Psoas muscle (tissue), 7 donors: ENCODE measurements at regions not wholly inside any gene's neighbourhood (a gene's known extent, or its start where the extent isn't known, plus 50 kb on each side); places are given as distances from the start of the nearest gene placed in this dataset.

Experiments
- ATAC-seq, 4 donors: fragments of 200-7000 bp; cut with Tn5 transposase; one replicate each; pipeline ENCODE4 v1.9.1; 2020; ENCODE audit warnings: moderate library complexity in 3 of 4, mild to moderate bottlenecking in 2 of 4
- DNase-seq, 2 donors: peaks; one replicate each; pipeline ENCODE4 v3.0.0-alpha.2; 2020
- H3K27ac ChIP-seq: fragments of 200-600 bp; one replicate; pipeline ENCODE4 v1.8.0; 2022
- H3K27me3 ChIP-seq, 3 donors: fragments of 200-600 bp in 1 of 3; one replicate each; pipeline versions ENCODE4 v1.6.1 to v1.8.0; 2013 to 2022; ENCODE audit warnings: low read length in 2 of 3, mild to moderate bottlenecking in 2 of 3, moderate library complexity in 1 of 3; ENCODE audit not compliant: insufficient read depth in 3 of 3
- H3K36me3 ChIP-seq, 2 donors: fragments of 200-600 bp in 1 of 2; one replicate each; pipeline versions ENCODE4 v1.6.1 to v1.8.0; 2013 to 2022; ENCODE audit warnings: low read depth in 1 of 2, mild to moderate bottlenecking in 1 of 2, moderate library complexity in 1 of 2; ENCODE audit not compliant: insufficient read depth in 1 of 2
- H3K4me1 ChIP-seq: fragments of 200-600 bp; one replicate; pipeline ENCODE4 v1.8.0; 2022
- H3K4me3 ChIP-seq: fragments of 200-600 bp; one replicate; pipeline ENCODE4 v1.8.0; 2022; ENCODE audit warnings: mild to moderate bottlenecking
- H3K9me3 ChIP-seq: fragments of 200-600 bp; one replicate; pipeline ENCODE4 v1.8.0; 2022
- WGBS, 3 donors: extraction: QIAGEN DNeasy Blood & Tissue Kit; methylation state at CpG; one replicate each; pipeline versions ENCODE4 v1.1.6 to v1.1.7; 2013; 5-methylcytosine and 5-hydroxymethylcytosine counted together
- intact Hi-C, 2 donors: fragments of 100-400 bp; cut with DNase I; formaldehyde crosslinking; loops; one replicate each; pipeline versions ENCODE4 v1.11.0 to v1.14.2; 2022
- TF ChIP-seq, protein P1 (sequence below): fragments of 200-600 bp; IDR thresholded peaks from one replicate; pipeline ENCODE4 v1.8.0; 2022; ENCODE audit warnings: antibody characterized with exemption
- donor health status: healthy with polysubstance abuse.
- donor health status: DM: no; HTN: no; CAD: no; lungs with moderate emphysema.
- donor health status: Bipolar disorder and iron deficiency.
- donor health status: healthy.
- donor health status: DM: yes; HTN: yes; CAD: no.
- donor health status: DM: no; HTN: no; CAD: no.
- donor health status: DM: yes; HTN: yes; CAD: no.

DNA sequence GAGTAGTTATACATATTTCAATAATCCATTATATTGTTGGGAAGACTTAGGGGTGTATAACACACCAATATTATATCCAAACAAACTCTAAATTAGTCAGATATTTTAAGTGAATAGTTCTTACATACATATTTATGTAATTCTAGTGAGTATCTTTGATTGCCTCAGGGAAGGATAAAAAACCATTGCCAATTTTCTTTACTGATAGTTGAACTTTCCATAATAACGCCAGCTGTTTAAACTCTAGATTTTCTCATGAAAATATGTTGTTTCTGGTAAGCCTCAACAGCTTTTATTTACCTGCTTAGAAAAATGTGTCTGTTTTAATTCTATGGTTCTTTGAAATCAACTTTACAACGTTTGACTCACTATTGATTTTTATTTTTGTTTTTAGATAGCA lies 959.6 kb upstream of the NOVA1 start:
- ATAC-seq, result no peak
- TF ChIP-seq, protein P1, sequence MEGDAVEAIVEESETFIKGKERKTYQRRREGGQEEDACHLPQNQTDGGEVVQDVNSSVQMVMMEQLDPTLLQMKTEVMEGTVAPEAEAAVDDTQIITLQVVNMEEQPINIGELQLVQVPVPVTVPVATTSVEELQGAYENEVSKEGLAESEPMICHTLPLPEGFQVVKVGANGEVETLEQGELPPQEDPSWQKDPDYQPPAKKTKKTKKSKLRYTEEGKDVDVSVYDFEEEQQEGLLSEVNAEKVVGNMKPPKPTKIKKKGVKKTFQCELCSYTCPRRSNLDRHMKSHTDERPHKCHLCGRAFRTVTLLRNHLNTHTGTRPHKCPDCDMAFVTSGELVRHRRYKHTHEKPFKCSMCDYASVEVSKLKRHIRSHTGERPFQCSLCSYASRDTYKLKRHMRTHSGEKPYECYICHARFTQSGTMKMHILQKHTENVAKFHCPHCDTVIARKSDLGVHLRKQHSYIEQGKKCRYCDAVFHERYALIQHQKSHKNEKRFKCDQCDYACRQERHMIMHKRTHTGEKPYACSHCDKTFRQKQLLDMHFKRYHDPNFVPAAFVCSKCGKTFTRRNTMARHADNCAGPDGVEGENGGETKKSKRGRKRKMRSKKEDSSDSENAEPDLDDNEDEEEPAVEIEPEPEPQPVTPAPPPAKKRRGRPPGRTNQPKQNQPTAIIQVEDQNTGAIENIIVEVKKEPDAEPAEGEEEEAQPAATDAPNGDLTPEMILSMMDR, result no peak
- intact Hi-C loops, result no loop called here

DNA sequence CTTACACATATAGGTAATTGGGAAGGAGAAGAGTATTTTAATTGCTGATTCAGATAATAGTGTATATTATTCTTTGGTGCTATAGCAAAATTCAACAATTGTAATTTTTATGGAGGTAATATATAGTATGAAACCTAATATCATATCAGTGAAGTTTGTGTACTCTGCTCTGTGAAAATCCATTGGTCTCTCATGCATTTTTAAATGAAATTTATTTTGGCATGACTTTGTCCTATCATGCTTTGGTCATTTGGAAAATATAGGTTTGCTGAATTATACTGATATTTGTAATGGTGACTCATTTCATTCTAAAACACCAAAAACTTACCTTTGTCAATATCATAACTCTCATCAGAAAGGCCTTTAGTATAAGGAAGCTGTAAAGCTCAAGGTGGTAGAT lies 962.0 kb upstream of the NOVA1 start:
- Histone ChIP-seq H3K36me3 (no peaks in the 10 kb centered on the region), H3K4me1 (no peaks in the 10 kb centered on the region), H3K9me3 (no peaks in the 10 kb centered on the region), H3K4me3 (no peak overlapping the region), H3K27ac (no peak overlapping the region), H3K27me3 (no peaks in the 10 kb centered on the region)
- ATAC-seq (no peak), DNase-seq (no peak)
- intact Hi-C loops, result no loop called here
- TF ChIP-seq, protein P1, result no peak

More for the DNA sequence above, 959.6 kb upstream of the NOVA1 start:
- H3K4me1 ChIP-seq, result no peaks in the 10 kb centered on the region
- no peaks in the 10 kb centered on the region for H3K36me3 ChIP-seq
- WGBS, 3 donors, result 55 to 60% (median 58%) methylated on average over 2 of the region's 2 CpGs
- DNase-seq, result no peak
- H3K27ac ChIP-seq, result no peak overlapping the region
- H3K9me3 ChIP-seq, result no peaks in the 10 kb centered on the region
- H3K27me3 ChIP-seq, result no peaks in the 10 kb centered on the region
- no peak overlapping the region for H3K4me3 ChIP-seq

DNA sequence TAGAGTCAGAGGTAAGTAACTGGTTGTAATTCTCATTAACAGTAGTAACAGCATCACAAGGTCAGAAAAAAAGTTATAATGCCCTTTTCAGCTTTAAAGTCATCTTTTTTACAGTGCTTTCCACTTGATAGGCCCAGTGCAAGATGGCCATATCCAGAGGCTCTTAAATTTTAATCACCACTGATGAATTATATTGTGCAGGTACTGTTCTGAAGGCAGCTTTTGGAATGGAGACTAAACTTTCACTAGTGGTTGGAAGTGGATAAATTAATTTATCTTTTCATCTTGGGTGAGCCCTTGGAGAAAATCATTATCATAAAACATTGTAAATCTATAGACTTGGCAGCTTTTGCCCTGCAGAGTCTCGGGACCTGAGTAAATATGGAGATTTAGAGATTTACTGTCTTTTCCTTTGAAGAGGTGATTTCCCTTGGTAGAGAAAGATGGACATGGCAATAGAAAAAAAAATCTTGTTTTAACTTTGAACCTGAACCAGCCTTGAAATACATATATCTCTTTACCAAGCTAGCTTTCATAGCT lies 969.1 kb upstream of the NOVA1 start:
- no peak overlapping the region for H3K4me3 ChIP-seq
- intact Hi-C loops, result no loop called here
- H3K36me3 ChIP-seq, result no peaks in the 10 kb centered on the region
- H3K27me3 ChIP-seq, result no peaks in the 10 kb centered on the region
- TF ChIP-seq, protein P1, result no peak
- no peaks in the 10 kb centered on the region for H3K9me3 ChIP-seq
- WGBS, 3 donors, result 38 to 46% (median 45%) methylated on average over 1 of the region's 1 CpG
- H3K4me1 ChIP-seq, result no peaks in the 10 kb centered on the region
- ATAC-seq, result no peak
- no peak overlapping the region for H3K27ac ChIP-seq
- no peak for DNase-seq

DNA sequence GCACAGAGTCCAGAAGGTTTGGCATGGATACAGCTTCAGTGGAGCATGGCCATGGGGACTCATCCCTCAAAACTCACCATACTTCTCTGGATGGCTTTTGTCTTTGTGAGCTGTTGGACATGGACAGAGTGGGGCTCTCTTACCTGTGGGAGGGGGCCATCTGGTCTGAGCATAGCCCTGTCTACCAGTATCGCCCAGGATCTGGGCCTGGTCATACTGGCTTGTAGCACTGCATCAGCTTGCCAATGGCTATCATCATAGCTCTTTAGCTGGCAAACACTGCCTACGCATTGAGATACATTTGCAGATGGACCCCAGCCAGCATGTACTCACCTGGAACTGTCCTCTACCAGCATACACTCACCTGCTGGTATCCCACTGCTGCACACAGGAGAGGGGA lies 975.2 kb upstream of the NOVA1 start:
- TF ChIP-seq, protein P1, result no peak
- 86 to 92% (median 89%) methylated on average over 2 of the region's 2 CpGs for WGBS, 3 donors
- no peak overlapping the region for H3K4me3 ChIP-seq
- no peak for DNase-seq
- H3K36me3 ChIP-seq, result no peaks in the 10 kb centered on the region
- H3K27me3 ChIP-seq, result no peaks in the 10 kb centered on the region
- no peaks in the 10 kb centered on the region for H3K9me3 ChIP-seq
- intact Hi-C loops, result no loop called here
- no peaks in the 10 kb centered on the region for H3K4me1 ChIP-seq
- ATAC-seq, result no peak
- no peak overlapping the region for H3K27ac ChIP-seq

DNA sequence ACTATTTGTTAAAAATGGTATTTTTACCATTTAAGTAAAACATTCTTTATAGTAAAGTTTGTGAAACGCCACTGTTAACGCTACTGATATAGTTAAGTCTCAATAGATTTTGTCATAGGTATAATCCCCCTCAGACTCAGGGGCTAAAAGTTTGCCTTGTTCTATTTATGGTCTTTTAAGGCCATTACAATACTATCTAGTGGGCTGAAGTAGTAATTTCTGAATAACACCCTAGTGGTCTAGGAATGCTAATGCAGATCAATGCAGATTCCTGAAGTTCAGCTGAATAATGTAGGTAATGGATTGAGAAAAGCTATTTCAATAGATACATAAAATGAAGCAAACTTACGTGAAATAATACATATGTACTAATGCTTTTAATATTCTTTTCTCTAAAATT lies 989.3 kb upstream of the NOVA1 start:
- no peaks in the 10 kb centered on the region for H3K4me1 ChIP-seq
- 56 to 73% (median 63%) methylated on average over 3 of the region's 3 CpGs for WGBS, 3 donors
- TF ChIP-seq, protein P1, result no peak
- ATAC-seq (no peak), DNase-seq (no peak)
- H3K9me3 ChIP-seq, result no peaks in the 10 kb centered on the region
- H3K36me3 ChIP-seq, result no peaks in the 10 kb centered on the region
- no peak overlapping the region for H3K4me3 ChIP-seq
- H3K27ac ChIP-seq, result no peak overlapping the region
- H3K27me3 ChIP-seq, result no peaks in the 10 kb centered on the region
- intact Hi-C loops, result no loop called here
